ENCODE measurements at regions not wholly inside any gene's neighbourhood (a gene's known extent, or its start where the extent isn't known, plus 50 kb on each side); places are given as distances from the start of the nearest gene placed in this dataset.

DNA sequence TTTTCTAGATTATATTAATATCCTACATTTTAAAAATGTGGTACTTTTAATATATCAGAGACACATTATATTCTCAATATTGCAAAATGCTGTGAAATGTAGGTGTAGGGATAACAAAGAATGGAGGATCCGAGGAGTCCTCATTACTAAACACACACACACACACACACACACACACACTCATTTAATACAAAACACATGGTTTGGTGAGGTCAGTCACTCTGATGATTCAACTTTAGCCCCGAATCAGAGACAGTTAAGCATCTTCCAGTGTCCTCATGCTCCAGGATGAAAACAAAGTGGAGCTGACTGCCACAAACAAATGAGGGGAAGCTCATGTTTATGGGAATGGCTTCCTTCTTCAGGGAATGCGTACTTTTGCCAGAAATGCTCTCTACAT lies 147.5 kb downstream of the CYSLTR2 start (continued):
- TF ChIP-seq, protein P1, sequence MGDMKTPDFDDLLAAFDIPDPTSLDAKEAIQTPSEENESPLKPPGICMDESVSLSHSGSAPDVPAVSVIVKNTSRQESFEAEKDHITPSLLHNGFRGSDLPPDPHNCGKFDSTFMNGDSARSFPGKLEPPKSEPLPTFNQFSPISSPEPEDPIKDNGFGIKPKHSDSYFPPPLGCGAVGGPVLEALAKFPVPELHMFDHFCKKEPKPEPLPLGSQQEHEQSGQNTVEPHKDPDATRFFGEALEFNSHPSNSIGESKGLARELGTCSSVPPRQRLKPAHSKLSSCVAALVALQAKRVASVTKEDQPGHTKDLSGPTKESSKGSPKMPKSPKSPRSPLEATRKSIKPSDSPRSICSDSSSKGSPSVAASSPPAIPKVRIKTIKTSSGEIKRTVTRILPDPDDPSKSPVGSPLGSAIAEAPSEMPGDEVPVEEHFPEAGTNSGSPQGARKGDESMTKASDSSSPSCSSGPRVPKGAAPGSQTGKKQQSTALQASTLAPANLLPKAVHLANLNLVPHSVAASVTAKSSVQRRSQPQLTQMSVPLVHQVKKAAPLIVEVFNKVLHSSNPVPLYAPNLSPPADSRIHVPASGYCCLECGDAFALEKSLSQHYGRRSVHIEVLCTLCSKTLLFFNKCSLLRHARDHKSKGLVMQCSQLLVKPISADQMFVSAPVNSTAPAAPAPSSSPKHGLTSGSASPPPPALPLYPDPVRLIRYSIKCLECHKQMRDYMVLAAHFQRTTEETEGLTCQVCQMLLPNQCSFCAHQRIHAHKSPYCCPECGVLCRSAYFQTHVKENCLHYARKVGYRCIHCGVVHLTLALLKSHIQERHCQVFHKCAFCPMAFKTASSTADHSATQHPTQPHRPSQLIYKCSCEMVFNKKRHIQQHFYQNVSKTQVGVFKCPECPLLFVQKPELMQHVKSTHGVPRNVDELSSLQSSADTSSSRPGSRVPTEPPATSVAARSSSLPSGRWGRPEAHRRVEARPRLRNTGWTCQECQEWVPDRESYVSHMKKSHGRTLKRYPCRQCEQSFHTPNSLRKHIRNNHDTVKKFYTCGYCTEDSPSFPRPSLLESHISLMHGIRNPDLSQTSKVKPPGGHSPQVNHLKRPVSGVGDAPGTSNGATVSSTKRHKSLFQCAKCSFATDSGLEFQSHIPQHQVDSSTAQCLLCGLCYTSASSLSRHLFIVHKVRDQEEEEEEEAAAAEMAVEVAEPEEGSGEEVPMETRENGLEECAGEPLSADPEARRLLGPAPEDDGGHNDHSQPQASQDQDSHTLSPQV (IDR thresholded peaks at IDR 0.05) = no peak
- TF ChIP-seq SIX5 (IDR thresholded peaks at IDR 0.05; ENCODE audit: borderline replicate concordance in 1 of 2, insufficient read depth in 1 of 2, low read depth in 1 of 2, low read length in 2 of 2) = no peak

DNA sequence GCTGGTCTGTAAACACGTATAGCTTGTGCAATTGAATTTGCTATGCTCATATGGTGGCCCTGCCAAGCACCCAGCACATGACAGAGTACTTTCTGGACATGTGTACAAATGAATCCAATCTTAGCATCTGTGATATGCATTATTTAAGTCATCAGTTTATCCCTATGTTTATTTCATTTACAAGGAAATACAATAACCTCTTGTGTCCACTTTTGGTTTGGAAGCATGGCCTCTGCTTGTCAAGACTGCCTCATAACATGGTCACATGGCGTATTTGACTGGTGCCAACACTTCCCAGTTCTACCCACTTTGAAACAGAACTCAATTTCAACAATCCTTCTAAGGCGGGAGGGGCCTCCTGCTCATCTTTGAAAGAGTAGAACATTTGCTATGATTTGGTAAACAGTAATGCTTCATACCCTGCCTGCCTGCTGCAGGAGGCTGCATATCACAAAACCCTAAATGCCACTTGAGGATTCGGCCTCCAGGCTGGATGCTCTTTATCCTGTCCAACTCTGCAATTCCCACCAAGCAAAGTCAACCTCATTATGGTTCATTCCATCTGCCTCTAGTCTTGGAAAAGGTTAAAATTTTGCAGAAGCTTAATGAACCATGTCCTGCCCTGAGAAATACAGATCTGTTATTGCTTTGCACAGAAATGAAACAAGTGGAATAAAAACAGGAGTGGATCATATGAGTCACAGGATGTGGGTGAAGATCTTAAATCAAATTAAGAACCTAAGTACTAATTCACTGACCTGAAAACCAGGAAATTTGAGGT lies 151.3 kb downstream of the CYSLTR2 start:
- 8% methylated on average over 4 of the region's 4 CpGs for WGBS (ENCODE audit: insufficient coverage, low coverage, missing lambda C conversion rate)
- no peaks in the 10 kb centered on the region for H3K79me2 ChIP-seq (ENCODE audit: control insufficient read depth, insufficient read depth, low read length)
- DNase-seq (ENCODE audit: extremely low read depth in 1 of 4, low spot score in 3 of 4) (no peak), ATAC-seq (no peak), FAIRE-seq (no peak)
- no peaks in the 10 kb centered on the region for H3K27me3 ChIP-seq (ENCODE audit: control insufficient read depth in 2 of 2, insufficient read depth in 2 of 2, low read length in 2 of 2)
- no peak overlapping the region for H3K27ac ChIP-seq (ENCODE audit: extremely low read depth, low read depth, low read length)
- H3K9ac ChIP-seq (ENCODE audit: insufficient read depth in 1 of 2, low read depth in 2 of 2, low read length in 2 of 2) = no peak overlapping the region
- H4K20me1 ChIP-seq (replicated peaks; ENCODE audit: control insufficient read depth, insufficient read depth, low read length) = no peaks in the 10 kb centered on the region; the same call in 1 of the 2 replicates
- TF ChIP-seq ZNF561 (CRISPR knock-in tag; conservative IDR thresholded peaks at IDR 0.05) = no peak
- no peaks in the 10 kb centered on the region for H3K9me3 ChIP-seq (replicated peaks; ENCODE audit: control insufficient read depth, insufficient read depth, low read depth, low read length)
- no peaks in the 10 kb centered on the region for H3K36me3 ChIP-seq (ENCODE audit: control insufficient read depth, insufficient read depth, low read length)
- no peaks in the 10 kb centered on the region for H3K9me1 ChIP-seq (ENCODE audit: control insufficient read depth, insufficient read depth, low read length)
- no peak overlapping the region for H3K4me3 ChIP-seq
- peaks cover 0 to 5% of the 10 kb centered on the region in 2 experiments; a peak in 1 of 5 replicates for H3K4me1 ChIP-seq (replicated peaks in 1 of 2; ENCODE audit: control insufficient read depth in 2 of 2, insufficient read depth in 2 of 2, low read length in 2 of 2)
- no TSS peak for BruUV-seq (replicated peaks)
- CTCF ChIA-PET (ENCODE audit: low intra/inter-chr PET ratio) = no interaction called here
- POLR2A ChIA-PET = no interaction called here
- intact Hi-C loops (cut with micrococcal nuclease) (no loop called here), in situ Hi-C loops (cut with MboI) (no loop called here)
- H3K4me2 ChIP-seq (ENCODE audit: insufficient read depth, low read length) = no peak overlapping the region
- H2AFZ ChIP-seq (ENCODE audit: low read depth, low read length) = no peak overlapping the region

Measured in K562 (cell line).